Fibroblast of lung (primary cell): ENCODE measurements at regions not wholly inside any gene's neighbourhood (a gene's known extent, or its start where the extent isn't known, plus 50 kb on each side); places are given as distances from the start of the nearest gene placed in this dataset.

ENCODE experiments used
- EZH2 ChIP-seq: IDR thresholded peaks from 2 replicates; pipeline ENCODE4 v1.5.1; 2012; ENCODE audit warnings: low read length, control low read depth, mild to moderate bottlenecking; ENCODE audit errors: missing control alignments
- TF ChIP-seq, protein P1 (sequence below), 2 donors: IDR thresholded peaks in 1 of 2; conservative IDR thresholded peaks in 1 of 2; 1 replicate in 1 of 2; 2 replicates in 1 of 2; pipeline ENCODE4 v1.5.1; 2011 to 2012; ENCODE audit warnings: low read length in 2 of 2, control low read depth in 1 of 2, inconsistent platforms in 1 of 2, low read depth in 1 of 2, mild to moderate bottlenecking in 1 of 2

DNA sequence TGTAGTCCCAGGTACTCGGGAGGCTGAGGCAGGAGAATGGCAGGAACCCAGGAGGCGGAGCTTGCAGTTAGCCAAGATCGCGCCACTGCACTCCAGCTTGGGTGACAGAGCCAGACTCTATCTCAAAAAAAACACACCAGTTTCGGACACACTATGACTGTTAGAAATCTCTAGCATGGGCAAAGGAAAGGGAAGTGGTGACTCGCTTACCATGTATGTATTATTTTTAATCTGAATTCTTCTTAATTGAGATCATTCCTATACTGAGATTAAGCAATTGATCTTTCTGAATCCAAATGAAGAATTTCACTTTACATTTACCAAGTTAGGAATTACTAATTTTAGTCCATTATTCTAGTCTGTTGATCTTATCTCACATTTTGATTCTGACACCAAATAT, 459.2 kb upstream of the ALCAM start:
- TF ChIP-seq, protein P1, sequence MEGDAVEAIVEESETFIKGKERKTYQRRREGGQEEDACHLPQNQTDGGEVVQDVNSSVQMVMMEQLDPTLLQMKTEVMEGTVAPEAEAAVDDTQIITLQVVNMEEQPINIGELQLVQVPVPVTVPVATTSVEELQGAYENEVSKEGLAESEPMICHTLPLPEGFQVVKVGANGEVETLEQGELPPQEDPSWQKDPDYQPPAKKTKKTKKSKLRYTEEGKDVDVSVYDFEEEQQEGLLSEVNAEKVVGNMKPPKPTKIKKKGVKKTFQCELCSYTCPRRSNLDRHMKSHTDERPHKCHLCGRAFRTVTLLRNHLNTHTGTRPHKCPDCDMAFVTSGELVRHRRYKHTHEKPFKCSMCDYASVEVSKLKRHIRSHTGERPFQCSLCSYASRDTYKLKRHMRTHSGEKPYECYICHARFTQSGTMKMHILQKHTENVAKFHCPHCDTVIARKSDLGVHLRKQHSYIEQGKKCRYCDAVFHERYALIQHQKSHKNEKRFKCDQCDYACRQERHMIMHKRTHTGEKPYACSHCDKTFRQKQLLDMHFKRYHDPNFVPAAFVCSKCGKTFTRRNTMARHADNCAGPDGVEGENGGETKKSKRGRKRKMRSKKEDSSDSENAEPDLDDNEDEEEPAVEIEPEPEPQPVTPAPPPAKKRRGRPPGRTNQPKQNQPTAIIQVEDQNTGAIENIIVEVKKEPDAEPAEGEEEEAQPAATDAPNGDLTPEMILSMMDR (conservative IDR thresholded peaks at IDR 0.05 in 1 of 2, IDR thresholded peaks at IDR 0.05 in 1 of 2; ENCODE audit: low read depth in 1 of 2, low read length in 2 of 2), result no peak
- no peak for TF ChIP-seq EZH2
